H9 (cell line): ENCODE measurements at regions not wholly inside any gene's neighbourhood (a gene's known extent, or its start where the extent isn't known, plus 50 kb on each side); places are given as distances from the start of the nearest gene placed in this dataset.

Experiments
- DNase-seq: peaks from one replicate; pipeline ENCODE4 v3.0.0-alpha.2; 2017
- H2AFZ ChIP-seq: one replicate; pipeline ENCODE4 v1.6.1; 2013; ENCODE audit warnings: mild to moderate bottlenecking, low read length, control low read depth, moderate library complexity
- H2AK5ac ChIP-seq: 2 replicates; pipeline ENCODE4 v1.6.1; 2013; ENCODE audit warnings: low read length, control low read depth, mixed read lengths; ENCODE audit not compliant: insufficient read length
- H2BK120ac ChIP-seq: one replicate; pipeline ENCODE4 v1.6.1; 2013; ENCODE audit warnings: low read depth, mild to moderate bottlenecking, low read length, control low read depth, inconsistent platforms; ENCODE audit not compliant: poor library complexity, severe bottlenecking
- H2BK12ac ChIP-seq: 2 replicates; pipeline ENCODE4 v1.6.1; 2013; ENCODE audit warnings: low read length, control low read depth, mixed read lengths, low read depth; ENCODE audit not compliant: insufficient read length
- H2BK15ac ChIP-seq: 2 replicates; pipeline ENCODE4 v1.6.1; 2013; ENCODE audit warnings: low read depth, low read length, control low read depth
- H2BK20ac ChIP-seq: one replicate; pipeline ENCODE4 v1.6.1; 2013; ENCODE audit warnings: low read depth, mild to moderate bottlenecking, low read length, control low read depth, inconsistent platforms; ENCODE audit not compliant: poor library complexity, severe bottlenecking
- H2BK5ac ChIP-seq: 2 replicates; pipeline ENCODE4 v1.6.1; 2013; ENCODE audit warnings: low read length, control low read depth, mixed read lengths; ENCODE audit not compliant: insufficient read length
- H3K14ac ChIP-seq: 2 replicates; pipeline ENCODE4 v1.6.1; 2013; ENCODE audit warnings: low read length, control low read depth; ENCODE audit not compliant: insufficient read depth
- H3K18ac ChIP-seq: 2 replicates; pipeline ENCODE4 v1.6.1; 2013; ENCODE audit warnings: low read depth, mild to moderate bottlenecking, mixed read lengths, low read length, control low read depth; ENCODE audit not compliant: insufficient read length
- H3K23ac ChIP-seq: 2 replicates; pipeline ENCODE4 v1.6.1; 2013; ENCODE audit warnings: low read length, control low read depth, mixed read lengths, low read depth; ENCODE audit not compliant: insufficient read length
- H3K23me2 ChIP-seq: 2 replicates; pipeline ENCODE4 v1.6.1; 2013; ENCODE audit warnings: low read depth, mild to moderate bottlenecking, mixed read lengths, low read length, control low read depth; ENCODE audit not compliant: insufficient read length, poor library complexity, severe bottlenecking
- H3K27ac ChIP-seq: 2 replicates; pipeline ENCODE4 v1.5.1; 2013; ENCODE audit warnings: low read length, control low read depth, mixed read lengths, low read depth; ENCODE audit not compliant: insufficient read length
- H3K27me3 ChIP-seq: 2 replicates; pipeline ENCODE4 v1.6.1; 2013; ENCODE audit warnings: low read length, control low read depth, inconsistent platforms; ENCODE audit not compliant: insufficient read depth
- H3K4ac ChIP-seq: 2 replicates; pipeline ENCODE4 v1.6.1; 2013; ENCODE audit warnings: low read depth, mild to moderate bottlenecking, control low read depth, inconsistent platforms, low read length, moderate library complexity
- H3K4me1 ChIP-seq: 2 replicates; pipeline ENCODE4 v1.6.1; 2013; ENCODE audit warnings: low read length, control low read depth, inconsistent platforms; ENCODE audit not compliant: insufficient read depth
- H3K4me2 ChIP-seq: 2 replicates; pipeline ENCODE4 v1.6.1; 2013; ENCODE audit warnings: low read length, control low read depth, mixed read lengths; ENCODE audit not compliant: insufficient read length, insufficient read depth
- H3K56ac ChIP-seq: 2 replicates; pipeline ENCODE4 v1.6.1; 2013; ENCODE audit warnings: low read depth, mild to moderate bottlenecking, mixed read lengths, low read length, control low read depth; ENCODE audit not compliant: insufficient read length
- H3K79me1 ChIP-seq: 2 replicates; pipeline ENCODE4 v1.6.1; 2013; ENCODE audit warnings: low read depth, mild to moderate bottlenecking, moderate library complexity, low read length, control low read depth, inconsistent platforms; ENCODE audit not compliant: insufficient read depth, poor library complexity, severe bottlenecking
- H3K79me2 ChIP-seq: 2 replicates; pipeline ENCODE4 v1.6.1; 2013; ENCODE audit warnings: low read length, control low read depth, inconsistent platforms; ENCODE audit not compliant: insufficient read depth
- H3K9ac ChIP-seq: 2 replicates; pipeline ENCODE4 v1.6.1; 2013; ENCODE audit warnings: low read length, control low read depth, mixed read lengths; ENCODE audit not compliant: insufficient read length; ENCODE audit errors: extremely low read depth
- H3K9me3 ChIP-seq: one replicate; pipeline ENCODE4 v1.6.1; 2013; ENCODE audit warnings: low read depth, low read length, inconsistent platforms; ENCODE audit not compliant: control insufficient read depth
- H3T11ph ChIP-seq: one replicate; pipeline ENCODE4 v1.6.1; 2013; ENCODE audit warnings: mild to moderate bottlenecking, low read length, control low read depth, inconsistent platforms
- H4K20me1 ChIP-seq: one replicate; pipeline ENCODE4 v1.6.1; 2013; ENCODE audit not compliant: control insufficient read depth, insufficient read length, insufficient read depth
- H4K5ac ChIP-seq: 2 replicates; pipeline ENCODE4 v1.6.1; 2013; ENCODE audit warnings: low read depth, mild to moderate bottlenecking, mixed read lengths, low read length, control low read depth; ENCODE audit not compliant: insufficient read length
- H4K8ac ChIP-seq: replicated peaks from 2 replicates; pipeline ENCODE4 v1.6.1; 2013; ENCODE audit warnings: low read length, control low read depth, mixed read lengths, low read depth; ENCODE audit not compliant: insufficient read length
- H4K91ac ChIP-seq: 2 replicates; pipeline ENCODE4 v1.6.1; 2013; ENCODE audit warnings: low read depth, mild to moderate bottlenecking, moderate library complexity, mixed read lengths, low read length, control low read depth; ENCODE audit not compliant: insufficient read length
- H3K27ac Mint-ChIP-seq, 3 experiments: 2 replicates in 2 of 3; 3 replicates in 1 of 3; pipeline ENCODE4 v1.8.0; 2020 to 2021; ENCODE audit warnings: mixed read lengths in 3 of 3, mild to moderate bottlenecking in 1 of 3, moderate library complexity in 1 of 3
- H3K27me3 Mint-ChIP-seq: 2 replicates; pipeline ENCODE4 v1.8.0; 2021; ENCODE audit warnings: low read depth, mild to moderate bottlenecking, moderate library complexity, mixed read lengths
- H3K36me3 Mint-ChIP-seq, 3 experiments: 2 replicates in 2 of 3; 3 replicates in 1 of 3; pipeline ENCODE4 v1.8.0; 2020 to 2021; ENCODE audit warnings: low read depth in 3 of 3, mixed read lengths in 3 of 3; ENCODE audit not compliant: insufficient read depth in 1 of 3
- H3K4me1 Mint-ChIP-seq, 2 experiments: 2 replicates each; pipeline ENCODE4 v1.8.0; 2020; ENCODE audit warnings: mixed read lengths in 2 of 2
- H3K4me3 Mint-ChIP-seq, 2 experiments: 2 replicates in 1 of 2; 3 replicates in 1 of 2; pipeline ENCODE4 v1.8.0; 2020 to 2021; ENCODE audit warnings: mild to moderate bottlenecking in 2 of 2, mixed read lengths in 2 of 2, moderate library complexity in 1 of 2
- H3K9me3 Mint-ChIP-seq, 2 experiments: 2 replicates in 1 of 2; 3 replicates in 1 of 2; pipeline ENCODE4 v1.8.0; 2020; ENCODE audit warnings: mild to moderate bottlenecking in 2 of 2, mixed read lengths in 2 of 2, moderate library complexity in 1 of 2
- CTCF ChIP-seq: fragments of 200-600 bp; sonication (generic); conservative IDR thresholded peaks from 3 replicates; pipeline ENCODE4 v1.8.0; 2021; ENCODE audit warnings: antibody characterized with exemption, mild to moderate bottlenecking
- WGBS: extraction: QIAGEN DNeasy Blood & Tissue Kit; methylation state at CpG from one replicate; pipeline ENCODE4 v1.1.7; 2013; ENCODE audit warnings: missing lambda C conversion rate, low lambda C conversion rate, mixed read lengths; ENCODE audit not compliant: insufficient read length; ENCODE audit errors: extremely low coverage; 5-methylcytosine and 5-hydroxymethylcytosine counted together

- no peaks in the 10 kb centered on the region for H3K27me3 Mint-ChIP-seq
- peaks cover 11 to 18% of the 10 kb centered on the region in 2 experiments for H3K4me1 Mint-ChIP-seq
- WGBS = no CpG with 5 or more reads among the region's 3 CpGs
Measured at GRCh38 chr14:82075566-82075965, 541.9 kb upstream of the SEL1L start.

More at GRCh38 chr14:82075566-82075965, 541.9 kb upstream of the SEL1L start:
- no peak overlapping the region for H4K91ac ChIP-seq
- H3K56ac ChIP-seq = no peak overlapping the region
- no peak overlapping the region for H4K5ac ChIP-seq
- peak; percentile 77 for DNase-seq
- H3T11ph ChIP-seq = no peak overlapping the region
- TF ChIP-seq CTCF = no peak
- Mint-ChIP-seq H3K27ac (no peak overlapping the region; a peak in 1 of 7 replicates), H3K9me3 (peaks cover 0 to 4% of the 10 kb centered on the region in 2 experiments; a peak in 2 of 5 replicates), H3K4me3 (no peak overlapping the region), H3K36me3 (peaks cover 0 to 2% (median 0%) of the 10 kb centered on the region in 3 experiments; a peak in 3 of 7 replicates)
- no peaks in the 10 kb centered on the region for H3K23me2 ChIP-seq
- H3K14ac ChIP-seq = no peak overlapping the region
- no peak overlapping the region for H2BK20ac ChIP-seq
- H2AK5ac ChIP-seq = no peak overlapping the region
- H3K79me1 ChIP-seq = no peaks in the 10 kb centered on the region
- no peak overlapping the region for H2BK15ac ChIP-seq
- no peak overlapping the region for H3K23ac ChIP-seq
- H3K4ac ChIP-seq = no peak overlapping the region
- H3K4me1 ChIP-seq = peaks cover 1% of the 10 kb centered on the region; the same call in 1 of the 2 replicates
- H4K20me1 ChIP-seq = no peaks in the 10 kb centered on the region
- H3K4me2 ChIP-seq = no peak overlapping the region
- no peaks in the 10 kb centered on the region for H3K79me2 ChIP-seq
- no peak overlapping the region for H3K9ac ChIP-seq
- no peak overlapping the region for H2AFZ ChIP-seq
- no peak overlapping the region for H4K8ac ChIP-seq
- no peak overlapping the region for H2BK120ac ChIP-seq
- H3K9me3 ChIP-seq = no peaks in the 10 kb centered on the region
- no peaks in the 10 kb centered on the region for H3K27me3 ChIP-seq
- H3K18ac ChIP-seq = no peak overlapping the region
- no peak overlapping the region for H2BK5ac ChIP-seq
- H2BK12ac ChIP-seq = no peak overlapping the region
- no peak overlapping the region for H3K27ac ChIP-seq
